Small intestine (tissue), 7 donors: ENCODE measurements at regions not wholly inside any gene's neighbourhood (a gene's known extent, or its start where the extent isn't known, plus 50 kb on each side); places are given as distances from the start of the nearest gene placed in this dataset.

Experiments
- DNase-seq, 2 donors: peaks; one replicate each; pipeline versions ENCODE4 v3.0.0 to v3.0.0-alpha.2; 2013
- FAIRE-seq: peaks from 2 replicates; lab custom pipeline; 2012; peaks lifted over from hg19 to GRCh38; lab: Jason Lieb, UNC
- H3K27ac ChIP-seq, 3 donors: one replicate each; pipeline ENCODE4 v1.5.1; 2013; ENCODE audit warnings: low read length in 2 of 3, mild to moderate bottlenecking in 2 of 3, control low read depth in 1 of 3, inconsistent platforms in 1 of 3, low read depth in 1 of 3, moderate library complexity in 1 of 3
- H3K27me3 ChIP-seq, 3 donors: one replicate each; pipeline ENCODE4 v1.6.1; 2013; ENCODE audit warnings: low read length in 3 of 3, inconsistent platforms in 1 of 3; ENCODE audit not compliant: control insufficient read depth in 3 of 3, insufficient read depth in 3 of 3
- H3K36me3 ChIP-seq, 3 donors: one replicate each; pipeline ENCODE4 v1.6.1; 2013; ENCODE audit warnings: low read length in 3 of 3, inconsistent platforms in 1 of 3, low read depth in 1 of 3, mild to moderate bottlenecking in 1 of 3, moderate library complexity in 1 of 3; ENCODE audit not compliant: control insufficient read depth in 3 of 3, insufficient read depth in 2 of 3
- H3K4me1 ChIP-seq, 3 donors: one replicate each; pipeline ENCODE4 v1.6.1; 2013; ENCODE audit warnings: low read length in 2 of 3, inconsistent platforms in 1 of 3, low read depth in 1 of 3, mild to moderate bottlenecking in 1 of 3, moderate library complexity in 1 of 3; ENCODE audit not compliant: control insufficient read depth in 3 of 3, insufficient read depth in 2 of 3
- H3K4me3 ChIP-seq, 3 donors: one replicate each; pipeline ENCODE4 v1.5.1; 2013; ENCODE audit warnings: low read length in 3 of 3, control low read depth in 1 of 3, inconsistent platforms in 1 of 3, low read depth in 1 of 3, mild to moderate bottlenecking in 1 of 3, moderate library complexity in 1 of 3
- H3K9me3 ChIP-seq, 2 donors: one replicate each; pipeline ENCODE4 v1.6.1; 2013; ENCODE audit warnings: low read depth in 1 of 2, low read length in 1 of 2; ENCODE audit not compliant: control insufficient read depth in 2 of 2, insufficient read depth in 1 of 2
- WGBS, 3 donors: extraction: QIAGEN DNeasy Blood & Tissue Kit; methylation state at CpG; one replicate each; pipeline ENCODE4 v1.1.7; 2013; 5-methylcytosine and 5-hydroxymethylcytosine counted together
- donor health status: healthy with polysubstance abuse.
- donor health status: control.
- donor health status: control.
- donor health status: Bipolar disorder and iron deficiency.
- donor health status: healthy.

DNA sequence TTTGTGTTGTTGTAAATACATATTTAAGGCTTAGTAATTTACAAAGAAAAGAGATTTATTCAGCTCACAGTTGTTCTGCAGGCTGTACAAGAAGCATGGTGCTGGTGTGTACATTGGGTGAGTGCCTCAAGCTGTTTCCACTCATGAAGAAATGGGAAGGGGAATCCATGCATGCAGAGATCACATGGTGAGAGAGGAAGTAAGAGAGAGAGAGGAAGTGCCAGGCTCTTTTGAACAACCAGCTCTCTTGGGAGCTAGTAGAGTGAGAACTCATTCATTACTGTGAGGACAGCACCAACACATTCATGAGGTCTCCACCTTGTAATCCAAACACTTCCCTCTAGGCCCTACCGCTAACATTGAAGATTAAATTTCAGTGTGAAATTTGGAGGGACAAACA, 909.2 kb downstream of the NSUN3 start:
- Histone ChIP-seq H3K9me3 (peaks cover 0 to 8% of the 10 kb centered on the region in 2 donors), H3K4me3 (no peak overlapping the region), H3K4me1 (no peaks in the 10 kb centered on the region), H3K27me3 (no peaks in the 10 kb centered on the region), H3K27ac (no peak overlapping the region), H3K36me3 (no peaks in the 10 kb centered on the region)
- DNase-seq (no peak), FAIRE-seq (no peak)
- 87 to 93% (median 88%) methylated on average over 1 of the region's 1 CpG for WGBS, 3 donors

DNA sequence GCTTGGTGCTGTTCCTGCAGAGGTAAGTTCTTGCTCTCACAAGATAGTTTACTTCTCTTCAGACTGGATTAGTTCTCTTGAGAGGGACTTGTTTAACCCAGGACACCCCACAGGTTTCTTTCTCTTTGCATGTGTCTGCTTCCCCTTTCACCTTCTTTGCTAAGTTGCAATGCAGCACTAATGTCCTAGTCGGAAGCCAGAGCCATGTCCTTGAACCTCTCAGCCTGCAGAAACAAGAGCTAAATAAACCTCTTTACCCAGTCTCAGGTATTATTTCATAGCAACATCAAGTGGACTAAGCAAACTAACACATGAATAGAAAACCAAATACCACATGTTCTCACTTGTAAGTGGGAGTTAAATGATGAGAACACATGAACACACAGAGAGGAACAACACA, 915.2 kb downstream of the NSUN3 start:
- WGBS, 3 donors = 70 to 79% (median 76%) methylated on average over 1 of the region's 1 CpG
- no peak overlapping the region for H3K27ac ChIP-seq
- no peak for FAIRE-seq
- no peaks in the 10 kb centered on the region for H3K27me3 ChIP-seq
- H3K9me3 ChIP-seq = peaks cover 0 to 8% of the 10 kb centered on the region in 2 donors
- DNase-seq = no peak
- H3K4me3 ChIP-seq = no peak overlapping the region
- H3K4me1 ChIP-seq = no peaks in the 10 kb centered on the region
- H3K36me3 ChIP-seq = no peaks in the 10 kb centered on the region

GRCh38 chr3:94985778-94986177, 922.9 kb downstream of the NSUN3 start:
- no peak overlapping the region for H3K27ac ChIP-seq
- no peaks in the 10 kb centered on the region for H3K27me3 ChIP-seq
- no peaks in the 10 kb centered on the region for H3K9me3 ChIP-seq
- H3K4me1 ChIP-seq = no peaks in the 10 kb centered on the region
- no peaks in the 10 kb centered on the region for H3K36me3 ChIP-seq
- WGBS, 3 donors = 51 to 66% (median 61%) methylated on average over 2 of the region's 2 CpGs
- H3K4me3 ChIP-seq = no peak overlapping the region
- no peak for FAIRE-seq
- no peak for DNase-seq

- 83 to 87% (median 85%) methylated on average over 4 of the region's 4 CpGs for WGBS, 3 donors
- Histone ChIP-seq H3K27me3 (no peaks in the 10 kb centered on the region), H3K4me3 (no peak overlapping the region), H3K4me1 (no peaks in the 10 kb centered on the region), H3K27ac (no peak overlapping the region), H3K9me3 (no peaks in the 10 kb centered on the region), H3K36me3 (no peaks in the 10 kb centered on the region)
- no peak for DNase-seq
- FAIRE-seq = no peak
These were observed 928.3 kb downstream of the NSUN3 start for GRCh38 chr3:94990952-94991705.

- Histone ChIP-seq H3K4me1 (no peaks in the 10 kb centered on the region), H3K27me3 (no peaks in the 10 kb centered on the region), H3K4me3 (no peak overlapping the region), H3K9me3 (no peaks in the 10 kb centered on the region), H3K36me3 (no peaks in the 10 kb centered on the region), H3K27ac (no peak overlapping the region)
- DNase-seq (no peak), FAIRE-seq (no peak)
- 76 to 88% (median 81%) methylated on average over 3 of the region's 3 CpGs for WGBS, 3 donors
These were observed 933.9 kb downstream of the NSUN3 start for GRCh38 chr3:94996743-94997142.

GRCh38 chr3:95002438-95003046, 939.7 kb downstream of the NSUN3 start:
- DNase-seq = no peak

DNA sequence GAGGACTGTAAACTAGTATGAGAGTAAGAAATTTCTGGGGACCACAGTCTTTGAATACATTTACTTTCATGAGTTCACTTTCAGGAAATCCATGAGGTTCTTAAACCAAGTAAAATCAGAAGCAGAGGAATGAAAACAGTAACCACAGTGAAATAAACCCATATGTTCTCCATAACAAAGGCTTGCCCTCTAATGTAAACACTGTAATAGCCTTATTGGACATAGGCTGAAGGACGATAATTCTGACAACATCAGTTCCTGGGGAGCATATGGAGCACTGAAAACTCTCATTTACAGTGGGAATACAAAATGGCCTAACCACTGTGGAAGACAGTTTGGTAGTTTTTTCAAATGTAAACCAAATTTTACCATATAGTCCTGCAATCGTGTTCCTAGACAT, 965.8 kb downstream of the NSUN3 start:
- 61 to 70% (median 64%) methylated on average over 2 of the region's 2 CpGs for WGBS, 3 donors
- Histone ChIP-seq H3K27ac (no peak overlapping the region), H3K27me3 (no peaks in the 10 kb centered on the region), H3K4me3 (no peak overlapping the region), H3K9me3 (no peaks in the 10 kb centered on the region), H3K4me1 (no peaks in the 10 kb centered on the region), H3K36me3 (no peaks in the 10 kb centered on the region)
- FAIRE-seq = no peak
- no peak for DNase-seq

More at GRCh38 chr3:95002438-95003046, 939.7 kb downstream of the NSUN3 start:
- FAIRE-seq = no peak
- no peaks in the 10 kb centered on the region for H3K4me1 ChIP-seq
- H3K27me3 ChIP-seq = no peaks in the 10 kb centered on the region
- H3K9me3 ChIP-seq = no peaks in the 10 kb centered on the region
- no peaks in the 10 kb centered on the region for H3K36me3 ChIP-seq
- no peak overlapping the region for H3K4me3 ChIP-seq
- H3K27ac ChIP-seq = no peak overlapping the region

- Histone ChIP-seq H3K4me3 (no peak overlapping the region), H3K9me3 (no peaks in the 10 kb centered on the region), H3K36me3 (no peaks in the 10 kb centered on the region), H3K4me1 (no peaks in the 10 kb centered on the region), H3K27me3 (no peaks in the 10 kb centered on the region), H3K27ac (no peak overlapping the region)
- FAIRE-seq (no peak), DNase-seq (no peak)
These were observed 966.8 kb downstream of the NSUN3 start for GRCh38 chr3:95029644-95030043.
